Endodermal cell (in vitro differentiated cells): ENCODE measurements at regions not wholly inside any gene's neighbourhood (a gene's known extent, or its start where the extent isn't known, plus 50 kb on each side); places are given as distances from the start of the nearest gene placed in this dataset.
"Not testable (repeated sequence)": the region's sequence is repeated elsewhere in the genome, so short reads cannot be mapped to it uniquely, and the experiment has no call there.

ENCODE experiments used
- DNase-seq: peaks from one replicate; pipeline ENCODE4 v3.0.0-alpha.2; 2017
- H3K27ac ChIP-seq: 2 replicates; pipeline ENCODE4 v1.5.1; 2013; ENCODE audit warnings: mild to moderate bottlenecking, low read depth, low read length, moderate library complexity
- H3K27me3 ChIP-seq: 2 replicates; pipeline ENCODE4 v1.6.1; 2013; ENCODE audit warnings: mild to moderate bottlenecking, low read length, moderate library complexity; ENCODE audit not compliant: insufficient read depth, control insufficient read depth, poor library complexity, severe bottlenecking
- H3K36me3 ChIP-seq: 2 replicates; pipeline ENCODE4 v1.7.0; 2013; ENCODE audit warnings: mild to moderate bottlenecking, low read length, moderate library complexity; ENCODE audit not compliant: control insufficient read depth, insufficient read depth
- H3K4me1 ChIP-seq: one replicate; pipeline ENCODE4 v1.7.0; 2013; ENCODE audit warnings: low read length; ENCODE audit not compliant: control insufficient read depth, insufficient read depth
- H3K4me3 ChIP-seq: 2 replicates; pipeline ENCODE4 v1.5.1; 2013; ENCODE audit warnings: mild to moderate bottlenecking, low read length, moderate library complexity
- H3K9ac ChIP-seq: 2 replicates; pipeline ENCODE4 v1.6.1; 2013; ENCODE audit warnings: mild to moderate bottlenecking, low read length, moderate library complexity; ENCODE audit not compliant: poor library complexity, severe bottlenecking; ENCODE audit errors: extremely low read depth
- H3K9me3 ChIP-seq: 2 replicates; pipeline ENCODE4 v1.6.1; 2013; ENCODE audit warnings: mild to moderate bottlenecking, low read length, moderate library complexity; ENCODE audit not compliant: control insufficient read depth
- H3K27ac Mint-ChIP-seq: 2 replicates; pipeline ENCODE4 v1.8.0; 2020; ENCODE audit warnings: mixed read lengths
- H3K27me3 Mint-ChIP-seq: 2 replicates; pipeline ENCODE4 v1.8.0; 2021; ENCODE audit warnings: mild to moderate bottlenecking, mixed read lengths; ENCODE audit not compliant: insufficient read depth
- H3K36me3 Mint-ChIP-seq: 2 replicates; pipeline ENCODE4 v1.8.0; 2020; ENCODE audit warnings: low read depth, mixed read lengths
- H3K4me1 Mint-ChIP-seq: 2 replicates; pipeline ENCODE4 v1.8.0; 2020; ENCODE audit warnings: mixed read lengths
- H3K4me3 Mint-ChIP-seq: 2 replicates; pipeline ENCODE4 v1.8.0; 2020; ENCODE audit warnings: mild to moderate bottlenecking, moderate library complexity, mixed read lengths
- H3K9me3 Mint-ChIP-seq: 2 replicates; pipeline ENCODE4 v1.8.0; 2020; ENCODE audit warnings: mild to moderate bottlenecking, mixed read lengths
- WGBS, 2 experiments: methylation state at CpG; one replicate each; pipeline versions ENCODE4 v1.1.5 to v1.1.7; 2013; ENCODE audit warnings: missing lambda C conversion rate in 2 of 2, mixed read lengths in 1 of 2; ENCODE audit not compliant: insufficient coverage in 1 of 2, insufficient read length in 1 of 2; 5-methylcytosine and 5-hydroxymethylcytosine counted together
- TF ChIP-seq, protein P1 (sequence below): fragments of 200-600 bp; sonication (generic); conservative IDR thresholded peaks from 2 replicates; pipeline ENCODE4 v1.5.0; 2021; ENCODE audit warnings: antibody characterized with exemption, mild to moderate bottlenecking

- Mint-ChIP-seq H3K27me3 (no peaks in the 10 kb centered on the region), H3K9me3 (no peaks in the 10 kb centered on the region), H3K27ac (no peak overlapping the region), H3K4me3 (no peak overlapping the region), H3K36me3 (no peaks in the 10 kb centered on the region), H3K4me1 (peaks cover 6% of the 10 kb centered on the region)
- H3K4me1 ChIP-seq: no peaks in the 10 kb centered on the region
- no peak overlapping the region for H3K27ac ChIP-seq
- no peaks in the 10 kb centered on the region for H3K27me3 ChIP-seq
- no peak for DNase-seq
- H3K36me3 ChIP-seq: no peaks in the 10 kb centered on the region
- WGBS, 2 experiments: 82% methylated on average over 2 of the region's 2 CpGs; no CpG with 5 or more reads in 1 of the 2 experiments
- H3K9ac ChIP-seq: no peak overlapping the region
- no peak overlapping the region for H3K4me3 ChIP-seq
- no peaks in the 10 kb centered on the region for H3K9me3 ChIP-seq
- TF ChIP-seq, protein P1, sequence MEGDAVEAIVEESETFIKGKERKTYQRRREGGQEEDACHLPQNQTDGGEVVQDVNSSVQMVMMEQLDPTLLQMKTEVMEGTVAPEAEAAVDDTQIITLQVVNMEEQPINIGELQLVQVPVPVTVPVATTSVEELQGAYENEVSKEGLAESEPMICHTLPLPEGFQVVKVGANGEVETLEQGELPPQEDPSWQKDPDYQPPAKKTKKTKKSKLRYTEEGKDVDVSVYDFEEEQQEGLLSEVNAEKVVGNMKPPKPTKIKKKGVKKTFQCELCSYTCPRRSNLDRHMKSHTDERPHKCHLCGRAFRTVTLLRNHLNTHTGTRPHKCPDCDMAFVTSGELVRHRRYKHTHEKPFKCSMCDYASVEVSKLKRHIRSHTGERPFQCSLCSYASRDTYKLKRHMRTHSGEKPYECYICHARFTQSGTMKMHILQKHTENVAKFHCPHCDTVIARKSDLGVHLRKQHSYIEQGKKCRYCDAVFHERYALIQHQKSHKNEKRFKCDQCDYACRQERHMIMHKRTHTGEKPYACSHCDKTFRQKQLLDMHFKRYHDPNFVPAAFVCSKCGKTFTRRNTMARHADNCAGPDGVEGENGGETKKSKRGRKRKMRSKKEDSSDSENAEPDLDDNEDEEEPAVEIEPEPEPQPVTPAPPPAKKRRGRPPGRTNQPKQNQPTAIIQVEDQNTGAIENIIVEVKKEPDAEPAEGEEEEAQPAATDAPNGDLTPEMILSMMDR: no peak
Measured at GRCh38 chr4:19187096-19187495, 1064.6 kb upstream of the SLIT2 start.

- H3K27ac Mint-ChIP-seq, H3K4me1 ChIP-seq, H3K27me3 ChIP-seq, DNase-seq, H3K4me3 Mint-ChIP-seq, H3K36me3 Mint-ChIP-seq, H3K9me3 ChIP-seq, H3K27ac ChIP-seq, H3K27me3 Mint-ChIP-seq, H3K4me3 ChIP-seq, H3K4me1 Mint-ChIP-seq, H3K9me3 Mint-ChIP-seq, H3K9ac ChIP-seq, H3K36me3 ChIP-seq: not testable (repeated sequence)
Measured at GRCh38 chr4:19181631-19182030, 1070.1 kb upstream of the SLIT2 start.

DNA sequence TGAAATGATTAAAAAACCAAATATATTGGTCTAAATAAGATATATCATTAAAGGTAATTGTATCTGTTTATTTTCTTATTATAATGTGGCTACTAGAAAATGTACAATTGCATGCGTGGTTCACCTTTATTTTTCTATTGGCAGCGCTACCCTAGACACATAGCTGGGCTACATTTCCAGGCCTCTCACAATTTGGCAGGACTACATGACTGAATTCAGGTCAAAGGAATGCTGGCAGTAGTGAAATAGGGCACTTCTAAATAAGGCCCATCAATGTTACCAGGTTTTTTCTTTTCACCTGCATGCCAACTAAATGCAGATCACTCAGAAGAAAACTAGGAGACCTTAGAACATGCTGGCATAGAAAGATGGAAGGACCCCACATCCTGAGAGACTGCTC lies 1072.9 kb upstream of the SLIT2 start:
- no peak overlapping the region for H3K27ac Mint-ChIP-seq
- 97 to 100% methylated on average over 1 to 2 of the region's 2 CpGs for WGBS, 2 experiments
- TF ChIP-seq, protein P1: no peak
- Histone ChIP-seq H3K9me3 (no peaks in the 10 kb centered on the region), H3K4me1 (no peaks in the 10 kb centered on the region), H3K27me3 (no peaks in the 10 kb centered on the region), H3K4me3 (no peak overlapping the region), H3K36me3 (no peaks in the 10 kb centered on the region), H3K27ac (no peak overlapping the region), H3K9ac (no peak overlapping the region)
- H3K9me3 Mint-ChIP-seq: no peaks in the 10 kb centered on the region
- no peak overlapping the region for H3K4me3 Mint-ChIP-seq
- H3K4me1 Mint-ChIP-seq: no peaks in the 10 kb centered on the region
- no peak for DNase-seq
- H3K27me3 Mint-ChIP-seq: no peaks in the 10 kb centered on the region
- H3K36me3 Mint-ChIP-seq: no peaks in the 10 kb centered on the region

GRCh38 chr4:19177616-19178015 lies 1074.1 kb upstream of the SLIT2 start:
- no peak overlapping the region for H3K4me3 Mint-ChIP-seq
- DNase-seq: no peak
- H3K27ac ChIP-seq: no peak overlapping the region
- no peaks in the 10 kb centered on the region for H3K4me1 Mint-ChIP-seq
- no peaks in the 10 kb centered on the region for H3K4me1 ChIP-seq
- H3K27ac Mint-ChIP-seq: no peak overlapping the region
- no peaks in the 10 kb centered on the region for H3K9me3 Mint-ChIP-seq
- H3K36me3 Mint-ChIP-seq: no peaks in the 10 kb centered on the region
- H3K4me3 ChIP-seq: no peak overlapping the region
- no peaks in the 10 kb centered on the region for H3K36me3 ChIP-seq
- H3K27me3 ChIP-seq: no peaks in the 10 kb centered on the region
- H3K9ac ChIP-seq: no peak overlapping the region
- H3K9me3 ChIP-seq: no peaks in the 10 kb centered on the region
- TF ChIP-seq, protein P1: no peak
- no peaks in the 10 kb centered on the region for H3K27me3 Mint-ChIP-seq
- 91% methylated on average over 4 of the region's 4 CpGs; no CpG with 5 or more reads in 1 of the 2 experiments for WGBS, 2 experiments
